HG03108 (cell line): ENCODE measurements at regions not wholly inside any gene's neighbourhood (a gene's known extent, or its start where the extent isn't known, plus 50 kb on each side); places are given as distances from the start of the nearest gene placed in this dataset.

Experiments
- ATAC-seq: cut with Tn5 transposase; IDR thresholded peaks from one replicate; pipeline ENCODE4 v1.9.1; 2021; ENCODE audit warnings: moderate library complexity; ENCODE audit not compliant: unreplicated experiment

DNA sequence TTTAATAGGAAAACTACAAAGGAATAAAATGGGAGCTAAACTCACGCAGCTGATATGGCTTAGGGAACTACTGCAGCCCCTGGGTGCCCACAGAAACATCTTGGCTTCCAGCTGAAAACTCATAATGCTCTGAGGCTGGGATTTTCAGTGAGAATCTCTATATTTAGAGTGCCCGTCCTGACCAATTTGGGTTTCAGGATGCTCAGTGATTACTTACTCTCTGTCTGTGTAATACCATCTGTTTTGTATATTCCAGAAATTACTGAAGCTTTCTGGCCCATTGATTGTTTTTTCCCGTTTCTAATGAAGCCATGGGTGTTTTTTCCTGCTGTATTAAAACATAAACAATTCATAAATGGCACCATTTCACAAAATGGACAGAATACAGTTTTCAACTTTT is 50.6 kb upstream of the ZNF385D start:
- no peak for ATAC-seq

- no peak for ATAC-seq
Measured at GRCh38 chr3:21803604-21804003, 52.6 kb upstream of the ZNF385D start.

- no peak for ATAC-seq
Measured at GRCh38 chr3:21804330-21804729, 53.3 kb upstream of the ZNF385D start.

GRCh38 chr3:21806733-21807132 is 55.7 kb upstream of the ZNF385D start:
- no peak for ATAC-seq

DNA sequence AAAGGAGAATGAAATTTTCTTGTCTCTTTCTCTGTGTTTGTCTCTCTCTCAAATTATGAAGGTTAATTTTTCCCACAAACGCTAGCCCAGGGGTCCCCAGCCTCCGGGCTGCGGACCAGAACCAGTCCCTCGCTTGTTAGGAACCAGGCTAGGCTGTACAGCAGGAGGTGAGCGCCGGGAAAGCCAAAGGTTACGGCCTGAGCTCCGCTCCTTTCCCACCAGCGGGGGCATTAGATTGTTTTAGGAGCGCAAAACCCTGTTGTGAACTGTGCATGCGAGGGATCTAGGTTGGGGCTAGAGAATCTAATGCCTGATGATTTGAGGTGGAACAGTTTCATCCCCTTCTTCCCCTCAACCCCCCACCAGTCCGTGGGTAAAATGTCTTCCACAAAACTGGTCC is 74.7 kb upstream of the ZNF385D start:
- no peak for ATAC-seq

GRCh38 chr3:21826416-21826815 is 75.4 kb upstream of the ZNF385D start:
- ATAC-seq, result no peak

GRCh38 chr3:21830541-21830940 is 79.5 kb upstream of the ZNF385D start:
- no peak for ATAC-seq

DNA sequence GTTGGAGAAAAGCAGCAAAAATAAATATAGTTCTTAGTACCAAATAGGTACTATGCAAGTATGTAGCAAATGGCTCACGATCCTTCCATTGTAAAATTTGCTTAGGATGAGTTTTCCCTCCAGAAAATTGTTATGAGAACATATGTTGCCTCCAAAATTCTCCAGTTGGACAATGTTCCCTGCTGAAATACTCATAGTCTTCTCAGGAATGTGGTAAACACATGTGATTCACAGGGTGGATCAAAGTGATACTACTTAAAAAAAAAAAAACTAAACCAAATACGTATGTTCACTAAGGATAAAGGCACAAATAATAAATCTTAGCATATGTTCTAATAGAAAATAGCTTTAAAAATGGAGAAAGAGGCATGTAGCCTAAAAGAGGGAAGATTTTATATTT is 84.3 kb upstream of the ZNF385D start:
- ATAC-seq, result no peak

DNA sequence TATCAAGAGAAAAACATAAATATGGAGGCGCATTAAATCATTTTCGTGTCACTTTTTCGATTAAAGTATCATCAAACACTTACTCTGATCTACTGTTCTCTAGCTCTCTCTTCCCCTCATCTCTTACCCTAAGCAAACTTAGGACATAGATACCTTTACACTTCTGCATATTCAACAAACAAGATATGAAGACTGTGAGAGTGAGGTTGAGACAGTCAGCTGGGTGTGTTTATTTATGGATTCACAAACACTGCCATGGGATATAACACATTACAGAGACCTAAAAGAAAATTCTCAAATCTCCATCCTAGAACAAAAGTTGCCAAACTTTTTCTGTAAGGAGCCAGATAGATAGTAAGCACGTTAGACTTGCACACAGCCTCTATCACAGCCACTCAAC is 85.2 kb upstream of the ZNF385D start:
- ATAC-seq, result no peak

GRCh38 chr3:21839176-21839575 is 88.2 kb upstream of the ZNF385D start:
- no peak for ATAC-seq

- ATAC-seq, result no peak
Measured at GRCh38 chr3:21839592-21839991, 88.6 kb upstream of the ZNF385D start.

DNA sequence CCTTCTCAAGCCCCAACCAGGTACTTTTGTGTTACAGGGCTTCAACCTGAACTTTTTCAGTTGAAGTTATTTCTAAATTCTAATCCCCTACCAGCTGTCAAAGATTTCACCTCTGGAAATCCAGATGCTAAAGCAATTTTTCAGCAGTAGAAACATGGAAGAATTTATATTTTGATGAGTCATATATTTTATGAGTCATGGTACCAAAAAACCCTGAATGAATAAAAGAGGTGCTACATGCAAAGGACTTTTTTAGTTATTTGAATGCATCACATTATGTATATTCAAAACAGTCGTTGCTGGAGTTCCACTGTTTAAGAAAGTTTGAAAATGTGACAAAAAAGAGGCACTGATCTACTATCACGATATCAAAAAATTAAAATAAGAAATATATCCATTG is 96.0 kb upstream of the ZNF385D start:
- ATAC-seq, result no peak

DNA sequence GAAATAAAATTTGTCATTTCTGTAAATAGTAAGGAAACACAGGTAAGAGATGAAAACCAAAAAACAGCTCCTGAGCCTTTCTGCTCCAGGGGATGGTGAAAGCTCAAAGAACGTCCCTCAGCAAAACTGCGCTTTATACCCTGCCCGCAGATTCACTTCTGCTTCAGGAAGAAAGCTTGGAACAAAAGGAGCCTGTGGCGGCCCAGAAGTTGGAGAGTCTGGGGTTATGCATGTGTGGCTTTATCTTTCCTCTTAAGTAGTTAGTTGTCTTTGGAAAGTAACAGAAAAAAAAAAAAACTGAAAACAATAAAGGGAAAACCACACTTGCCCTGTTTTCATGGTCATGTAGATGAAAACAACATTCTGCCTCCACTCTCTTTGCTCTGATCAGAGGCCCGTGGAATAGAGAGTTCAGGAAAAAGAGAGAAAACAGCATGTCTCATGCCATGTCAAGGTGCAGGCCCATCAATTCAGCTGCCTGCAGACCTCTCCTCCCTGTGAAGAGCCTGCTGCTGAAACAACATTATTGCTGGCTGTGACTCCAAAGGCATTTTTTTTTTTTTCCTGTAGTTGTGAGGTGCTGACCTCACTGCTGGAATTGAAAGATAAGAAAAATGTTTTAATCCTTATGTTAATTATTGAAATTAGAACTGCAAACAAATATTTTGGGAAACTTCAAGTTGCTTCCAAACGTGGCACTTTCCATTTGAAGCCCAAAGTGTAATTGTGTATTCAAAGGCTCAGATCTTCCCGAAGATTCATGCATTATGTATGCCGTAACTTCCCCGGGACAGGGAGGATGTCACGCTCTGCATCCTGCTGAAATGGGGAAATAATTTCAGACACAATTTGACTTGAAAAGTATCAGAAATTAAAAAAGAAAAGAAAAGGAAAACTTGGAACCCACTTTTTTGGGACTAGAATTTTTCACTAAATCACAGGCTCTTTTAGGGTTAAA is 108.4 kb upstream of the ZNF385D start:
- ATAC-seq, result no peak

DNA sequence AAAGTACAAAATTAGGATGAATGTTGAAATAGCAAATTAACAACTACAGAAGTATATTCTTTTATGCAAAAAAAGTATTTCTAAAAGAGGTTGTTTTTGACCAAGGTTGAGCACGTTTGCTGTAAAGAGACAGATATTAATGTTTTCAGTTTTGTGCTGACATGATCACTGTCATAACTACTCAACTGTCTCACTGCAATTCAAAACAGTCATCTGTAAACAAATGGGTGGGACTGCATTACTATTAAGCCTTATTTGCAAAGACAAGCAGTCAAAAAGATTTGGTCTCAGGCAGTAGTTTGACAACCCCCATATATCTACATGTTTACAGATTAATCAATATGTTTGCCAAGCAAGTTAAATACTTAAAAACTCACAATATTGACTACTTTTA is 109.1 kb upstream of the ZNF385D start:
- ATAC-seq, result no peak

- ATAC-seq, result no peak
Measured at GRCh38 chr3:21860657-21861056, 109.6 kb upstream of the ZNF385D start.

GRCh38 chr3:21876782-21877181 is 125.8 kb upstream of the ZNF385D start:
- ATAC-seq, result no peak

- ATAC-seq, result no peak
Measured at GRCh38 chr3:21877214-21877754, 126.3 kb upstream of the ZNF385D start.

GRCh38 chr3:21879184-21879886 is 128.3 kb upstream of the ZNF385D start:
- ATAC-seq, result no peak

GRCh38 chr3:21888656-21889055 is 137.6 kb upstream of the ZNF385D start:
- ATAC-seq, result no peak

- no peak for ATAC-seq
Measured at GRCh38 chr3:21889166-21889565, 138.2 kb upstream of the ZNF385D start.

- ATAC-seq, result no peak
Measured at GRCh38 chr3:21892104-21892503, 141.1 kb upstream of the ZNF385D start.

GRCh38 chr3:21893242-21893641 is 142.2 kb upstream of the ZNF385D start:
- no peak for ATAC-seq
